Kidney (tissue), 13 donors: ENCODE measurements at regions not wholly inside any gene's neighbourhood (a gene's known extent, or its start where the extent isn't known, plus 50 kb on each side); places are given as distances from the start of the nearest gene placed in this dataset.

Experiments used
- DNase-seq, 5 donors: peaks; one replicate each; pipeline ENCODE4 v3.0.0-alpha.2; 2013 to 2020
- FAIRE-seq: peaks from 2 replicates; lab custom pipeline; 2012; peaks lifted over from hg19 to GRCh38; lab: Jason Lieb, UNC
- H3K27ac ChIP-seq, 2 donors: one replicate each; pipeline ENCODE4 v1.7.0; 2013; ENCODE audit warnings: low read depth in 2 of 2, low read length in 2 of 2, inconsistent platforms in 1 of 2
- H3K27me3 ChIP-seq: one replicate; pipeline ENCODE4 v1.7.1; 2013; ENCODE audit warnings: low read length, inconsistent platforms; ENCODE audit not compliant: control insufficient read depth, insufficient read depth
- H3K36me3 ChIP-seq, 3 donors: one replicate each; pipeline versions ENCODE4 v1.7.0 to v1.7.1; 2013; ENCODE audit warnings: low read length in 3 of 3, control low read depth in 1 of 3, inconsistent platforms in 1 of 3; ENCODE audit not compliant: insufficient read depth in 3 of 3, control insufficient read depth in 2 of 3
- H3K4me1 ChIP-seq, 3 donors: one replicate each; pipeline versions ENCODE4 v1.7.0 to v1.7.1; 2013; ENCODE audit warnings: low read length in 3 of 3, inconsistent platforms in 1 of 3, low read depth in 1 of 3; ENCODE audit not compliant: control insufficient read depth in 2 of 3, insufficient read depth in 2 of 3
- H3K4me3 ChIP-seq, 3 donors: one replicate each; pipeline versions ENCODE4 v1.7.0 to v1.8.1; 2013; ENCODE audit warnings: low read length in 3 of 3, control low read depth in 1 of 3, inconsistent platforms in 1 of 3
- H3K9ac ChIP-seq, 3 donors: one replicate each; pipeline versions ENCODE4 v1.7.0 to v1.7.1; 2013; ENCODE audit warnings: low read length in 3 of 3, control low read depth in 1 of 3, inconsistent platforms in 1 of 3
- H3K9me3 ChIP-seq, 3 donors: one replicate each; pipeline versions ENCODE4 v1.7.0 to v1.7.1; 2013; ENCODE audit warnings: low read length in 3 of 3, control low read depth in 1 of 3, inconsistent platforms in 1 of 3; ENCODE audit not compliant: control insufficient read depth in 2 of 3, insufficient read depth in 1 of 3
- CTCF ChIP-seq: IDR thresholded peaks from 3 replicates; pipeline ENCODE4 v1.5.1; 2012; ENCODE audit warnings: mild to moderate bottlenecking, moderate library complexity, borderline replicate concordance; ENCODE audit not compliant: insufficient read depth; ENCODE audit errors: extremely low read depth
- intact Hi-C: fragments of 100-400 bp; cut with DNase I; formaldehyde crosslinking; loops from one replicate; pipeline ENCODE4 v1.11.1; 2022
- donor health status: control.
- donor health status: control.
- donor health status: control.
- donor health status: control.
- donor health status: control.
- donor health status: DM: yes; HTN: yes; CAD: no.
- donor health status: Normal renal cell carcinoma (clear cell type).

- H3K27me3 ChIP-seq: peaks cover 6% of the 10 kb centered on the region
- H3K36me3 ChIP-seq: no peaks in the 10 kb centered on the region
- peaks cover 0 to 7% (median 0%) of the 10 kb centered on the region in 3 donors for H3K4me1 ChIP-seq
- no peak for TF ChIP-seq CTCF
- H3K9ac ChIP-seq: no peak overlapping the region
- no peak overlapping the region for H3K27ac ChIP-seq
- H3K9me3 ChIP-seq: no peaks in the 10 kb centered on the region
- intact Hi-C loops: no loop called here
- H3K4me3 ChIP-seq: no peak overlapping the region
- peak in 4 of 5 donors; percentile 89 to 94 (median 90) for DNase-seq
- no peak for FAIRE-seq
Measured at GRCh38 chr1:229148041-229148671, 122.8 kb upstream of the RAB4A start.

GRCh38 chr1:229148743-229149142, 122.2 kb upstream of the RAB4A start:
- intact Hi-C loops: no loop called here

GRCh38 chr1:229149435-229149834, 121.5 kb upstream of the RAB4A start:
- Histone ChIP-seq H3K4me1 (peaks cover 0 to 7% (median 0%) of the 10 kb centered on the region in 3 donors), H3K4me3 (no peak overlapping the region), H3K36me3 (no peaks in the 10 kb centered on the region), H3K9me3 (no peaks in the 10 kb centered on the region), H3K27ac (no peak overlapping the region), H3K9ac (no peak overlapping the region), H3K27me3 (peaks cover 6% of the 10 kb centered on the region)
- intact Hi-C loops: no loop called here
- DNase-seq (no peak), FAIRE-seq (no peak)
- TF ChIP-seq CTCF: no peak

More at GRCh38 chr1:229148743-229149142, 122.2 kb upstream of the RAB4A start:
- H3K36me3 ChIP-seq: no peaks in the 10 kb centered on the region
- H3K9me3 ChIP-seq: no peaks in the 10 kb centered on the region
- DNase-seq: no peak
- H3K9ac ChIP-seq: no peak overlapping the region
- TF ChIP-seq CTCF: no peak
- no peak overlapping the region for H3K4me3 ChIP-seq
- peaks cover 0 to 7% (median 0%) of the 10 kb centered on the region in 3 donors for H3K4me1 ChIP-seq
- FAIRE-seq: no peak
- no peak overlapping the region for H3K27ac ChIP-seq
- H3K27me3 ChIP-seq: peaks cover 6% of the 10 kb centered on the region
